ENCODE measurements at regions not wholly inside any gene's neighbourhood (a gene's known extent, or its start where the extent isn't known, plus 50 kb on each side); places are given as distances from the start of the nearest gene placed in this dataset.
"Not testable (repeated sequence)": the region's sequence is repeated elsewhere in the genome, so short reads cannot be mapped to it uniquely, and the experiment has no call there.

DNA sequence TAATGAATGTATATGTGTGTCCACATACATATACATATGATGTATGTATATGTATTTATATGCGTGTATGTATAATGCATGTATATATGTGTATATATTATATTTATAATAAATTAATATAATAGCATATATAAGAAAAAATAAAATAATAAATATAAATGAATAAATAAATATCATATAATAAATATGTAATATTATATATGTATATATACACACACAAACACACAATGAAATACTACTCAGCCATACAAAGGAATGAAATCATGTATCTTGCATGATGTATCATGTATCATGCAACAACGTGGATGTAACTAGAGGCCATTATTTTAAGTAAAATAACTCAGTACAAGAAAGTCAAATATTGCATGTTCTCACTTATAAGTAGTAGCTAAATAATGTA, 788.7 kb upstream of the CHORDC1 start:
- H3K9me3 Mint-ChIP-seq: peaks cover 9 to 34% (median 20%) of the 10 kb centered on the region in 3 donors
- H3K4me1 Mint-ChIP-seq: no peaks in the 10 kb centered on the region
- POLR2A ChIA-PET: no interaction called here
- H3K4me3 ChIP-seq (ENCODE audit: control insufficient read depth in 1 of 2, extremely low read depth in 1 of 2, low read length in 1 of 2): no peak overlapping the region
- ATAC-seq (replicated peaks in 1 of 4): no peak
- no peaks in the 10 kb centered on the region for H3K9me3 ChIP-seq
- H3K4me1 ChIP-seq (ENCODE audit: control insufficient read depth in 1 of 2, extremely low read depth in 1 of 2, insufficient read depth in 2 of 2, low read length in 2 of 2): no peaks in the 10 kb centered on the region
- WGBS (ENCODE audit: insufficient coverage): no CpG with 5 or more reads among the region's 2 CpGs
- CTCF ChIA-PET: interaction anchor here in 1 of 2 donors (0.6 kb wide), 1 partner anchor 8 kb away, joined by 5 read pairs; no protein-coding TSS in a partner anchor
- H3K36me3 ChIP-seq (ENCODE audit: control insufficient read depth in 2 of 2, extremely low read depth in 1 of 2, insufficient read depth in 1 of 2, low read length in 1 of 2): no peaks in the 10 kb centered on the region
- no peaks in the 10 kb centered on the region for H3K27me3 Mint-ChIP-seq
- H3K27me3 ChIP-seq (replicated peaks in 1 of 2; ENCODE audit: control insufficient read depth in 2 of 2, extremely low read depth in 1 of 2, insufficient read depth in 2 of 2, low read length in 1 of 2): no peaks in the 10 kb centered on the region
- no peak for DNase-seq
- H3K27ac ChIP-seq (ENCODE audit: low read length): no peak overlapping the region
- H3K4me3 Mint-ChIP-seq: no peak overlapping the region
- H3K36me3 Mint-ChIP-seq: no peaks in the 10 kb centered on the region
- H3K27ac Mint-ChIP-seq: no peak overlapping the region

DNA sequence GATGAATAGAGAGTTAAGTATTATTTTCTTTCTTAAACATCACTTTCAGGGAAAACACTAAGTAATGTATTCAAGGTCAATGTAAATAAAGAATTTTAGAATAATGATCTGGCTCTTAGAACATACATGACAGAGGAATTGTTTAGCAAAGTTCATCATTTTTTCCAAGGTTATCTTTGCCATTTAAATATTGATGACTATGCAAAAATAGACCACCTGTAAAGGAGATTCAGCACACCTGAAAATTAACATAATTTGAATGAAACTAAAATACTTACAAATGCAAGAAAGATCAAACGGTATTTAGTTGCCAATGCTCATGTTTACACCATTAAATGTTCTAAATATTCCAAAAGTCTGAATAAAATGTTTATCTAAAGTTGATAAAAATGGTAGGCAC, 782.6 kb upstream of the CHORDC1 start:
- H3K27me3 Mint-ChIP-seq: no peaks in the 10 kb centered on the region
- ChIA-PET POLR2A (no interaction called here), CTCF (no interaction called here)
- Histone ChIP-seq H3K27ac (ENCODE audit: low read length) (no peak overlapping the region), H3K9me3 (no peaks in the 10 kb centered on the region), H3K27me3 (replicated peaks in 1 of 2; ENCODE audit: control insufficient read depth in 2 of 2, extremely low read depth in 1 of 2, insufficient read depth in 2 of 2, low read length in 1 of 2) (no peaks in the 10 kb centered on the region), H3K4me1 (ENCODE audit: control insufficient read depth in 1 of 2, extremely low read depth in 1 of 2, insufficient read depth in 2 of 2, low read length in 2 of 2) (no peaks in the 10 kb centered on the region), H3K4me3 (ENCODE audit: control insufficient read depth in 1 of 2, extremely low read depth in 1 of 2, low read length in 1 of 2) (no peak overlapping the region), H3K36me3 (ENCODE audit: control insufficient read depth in 2 of 2, extremely low read depth in 1 of 2, insufficient read depth in 1 of 2, low read length in 1 of 2) (no peaks in the 10 kb centered on the region)
- H3K27ac Mint-ChIP-seq: no peak overlapping the region
- WGBS (ENCODE audit: insufficient coverage): no CpG with 5 or more reads among the region's 1 CpG
- H3K4me1 Mint-ChIP-seq: no peaks in the 10 kb centered on the region
- DNase-seq: no peak
- no peak overlapping the region for H3K4me3 Mint-ChIP-seq
- no peaks in the 10 kb centered on the region for H3K36me3 Mint-ChIP-seq
- peaks cover 13 to 19% (median 17%) of the 10 kb centered on the region in 3 donors for H3K9me3 Mint-ChIP-seq
- no peak for ATAC-seq (replicated peaks in 1 of 4)

DNA sequence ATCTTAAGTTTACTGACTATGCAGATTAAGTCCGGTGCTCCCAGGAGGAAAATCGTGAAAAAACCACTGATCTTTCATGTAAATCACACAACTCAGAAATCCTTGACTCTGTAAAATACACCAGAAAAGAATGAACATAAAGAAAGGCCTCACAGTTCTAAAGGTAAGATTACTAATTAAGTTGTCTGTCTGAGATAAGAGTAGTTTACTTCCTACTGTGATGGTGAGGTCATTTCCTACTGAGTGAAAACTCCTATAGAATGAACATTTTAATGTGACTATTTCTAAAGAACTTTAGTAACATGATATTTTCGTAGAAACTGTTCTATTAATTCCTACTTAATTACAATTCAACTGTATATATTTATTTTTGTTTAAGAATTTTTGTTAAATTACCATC, 774.4 kb upstream of the CHORDC1 start:
- POLR2A ChIA-PET: no interaction called here
- no peak for DNase-seq

DNA sequence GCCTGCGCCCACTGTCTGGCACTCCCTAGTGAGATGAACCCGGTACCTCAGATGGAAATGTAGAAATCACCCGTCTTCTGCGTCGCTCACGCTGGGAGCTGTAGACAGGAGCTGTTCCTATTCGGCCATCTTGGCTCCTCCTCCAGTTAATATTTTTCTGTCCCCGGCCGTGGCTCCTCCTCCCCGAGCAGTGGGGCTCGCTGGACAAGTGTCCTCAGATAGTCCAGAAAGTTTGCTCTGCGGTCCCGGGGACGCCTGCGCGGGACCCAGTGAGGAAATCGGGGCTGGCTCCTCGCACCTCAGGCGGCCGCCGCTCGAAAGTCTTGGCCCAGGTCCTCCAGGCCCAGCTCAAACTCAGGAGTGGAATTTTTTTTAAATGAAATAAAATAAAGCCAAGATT, 749.3 kb upstream of the CHORDC1 start:
- ATAC-seq (replicated peaks in 1 of 4); H3K4me1 ChIP-seq (ENCODE audit: control insufficient read depth in 1 of 2, extremely low read depth in 1 of 2, insufficient read depth in 2 of 2, low read length in 2 of 2); H3K4me3 ChIP-seq (ENCODE audit: control insufficient read depth in 1 of 2, extremely low read depth in 1 of 2, low read length in 1 of 2); DNase-seq; H3K36me3 Mint-ChIP-seq; H3K27me3 Mint-ChIP-seq; H3K9me3 ChIP-seq; CTCF ChIA-PET; H3K27ac ChIP-seq (ENCODE audit: low read length); H3K27ac Mint-ChIP-seq; POLR2A ChIA-PET; H3K27me3 ChIP-seq (replicated peaks in 1 of 2; ENCODE audit: control insufficient read depth in 2 of 2, extremely low read depth in 1 of 2, insufficient read depth in 2 of 2, low read length in 1 of 2); H3K4me3 Mint-ChIP-seq; H3K4me1 Mint-ChIP-seq; H3K36me3 ChIP-seq (ENCODE audit: control insufficient read depth in 2 of 2, extremely low read depth in 1 of 2, insufficient read depth in 1 of 2, low read length in 1 of 2): not testable (repeated sequence)
- 93% methylated on average over 3 of the region's 22 CpGs for WGBS (ENCODE audit: insufficient coverage)
- peaks cover 0 to 18% (median 8%) of the 10 kb centered on the region in 3 donors for H3K9me3 Mint-ChIP-seq

More for the DNA sequence above, 774.4 kb upstream of the CHORDC1 start:
- no peaks in the 10 kb centered on the region for H3K36me3 Mint-ChIP-seq
- H3K27me3 Mint-ChIP-seq: no peaks in the 10 kb centered on the region
- no peak overlapping the region for H3K27ac Mint-ChIP-seq
- Histone ChIP-seq H3K4me3 (ENCODE audit: control insufficient read depth in 1 of 2, extremely low read depth in 1 of 2, low read length in 1 of 2) (no peak overlapping the region), H3K9me3 (no peaks in the 10 kb centered on the region), H3K36me3 (ENCODE audit: control insufficient read depth in 2 of 2, extremely low read depth in 1 of 2, insufficient read depth in 1 of 2, low read length in 1 of 2) (no peaks in the 10 kb centered on the region), H3K4me1 (ENCODE audit: control insufficient read depth in 1 of 2, extremely low read depth in 1 of 2, insufficient read depth in 2 of 2, low read length in 2 of 2) (no peaks in the 10 kb centered on the region), H3K27me3 (replicated peaks in 1 of 2; ENCODE audit: control insufficient read depth in 2 of 2, extremely low read depth in 1 of 2, insufficient read depth in 2 of 2, low read length in 1 of 2) (no peaks in the 10 kb centered on the region), H3K27ac (ENCODE audit: low read length) (no peak overlapping the region)
- CTCF ChIA-PET: no interaction called here
- ATAC-seq (replicated peaks in 1 of 4): no peak
- no peak overlapping the region for H3K4me3 Mint-ChIP-seq
- peaks cover 0 to 9% (median 3%) of the 10 kb centered on the region in 3 donors for H3K9me3 Mint-ChIP-seq
- H3K4me1 Mint-ChIP-seq: no peaks in the 10 kb centered on the region
- no CpG with 5 or more reads among the region's 3 CpGs for WGBS (ENCODE audit: insufficient coverage)

DNA sequence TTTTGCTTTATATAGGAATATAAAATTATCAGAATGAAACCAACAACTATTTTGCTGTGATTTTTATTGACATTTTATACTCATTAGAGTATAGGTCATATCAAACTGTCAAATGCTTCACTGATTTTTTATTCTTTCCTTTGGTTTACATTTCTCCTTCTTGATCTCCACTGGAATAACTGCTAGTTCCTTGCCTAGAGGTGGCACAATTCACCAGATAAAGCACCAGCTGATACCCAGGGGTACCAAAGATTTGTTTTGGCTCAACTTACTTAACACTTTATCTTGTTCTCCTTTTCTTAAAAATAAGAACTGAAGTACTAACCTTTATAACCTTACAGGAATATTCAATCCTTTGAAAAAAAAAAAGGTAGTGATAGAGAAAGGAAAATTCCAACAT, 725.1 kb upstream of the CHORDC1 start:
- Mint-ChIP-seq H3K9me3 (peaks cover 3 to 5% (median 4%) of the 10 kb centered on the region in 3 donors), H3K27me3 (no peaks in the 10 kb centered on the region), H3K27ac (no peak overlapping the region), H3K4me1 (no peaks in the 10 kb centered on the region), H3K36me3 (no peaks in the 10 kb centered on the region), H3K4me3 (no peak overlapping the region)
- Histone ChIP-seq H3K27me3 (replicated peaks in 1 of 2; ENCODE audit: control insufficient read depth in 2 of 2, extremely low read depth in 1 of 2, insufficient read depth in 2 of 2, low read length in 1 of 2) (no peaks in the 10 kb centered on the region), H3K9me3 (no peaks in the 10 kb centered on the region), H3K4me3 (ENCODE audit: control insufficient read depth in 1 of 2, extremely low read depth in 1 of 2, low read length in 1 of 2) (no peak overlapping the region), H3K4me1 (ENCODE audit: control insufficient read depth in 1 of 2, extremely low read depth in 1 of 2, insufficient read depth in 2 of 2, low read length in 2 of 2) (no peaks in the 10 kb centered on the region), H3K27ac (ENCODE audit: low read length) (no peak overlapping the region), H3K36me3 (ENCODE audit: control insufficient read depth in 2 of 2, extremely low read depth in 1 of 2, insufficient read depth in 1 of 2, low read length in 1 of 2) (no peaks in the 10 kb centered on the region)
- ChIA-PET CTCF (no interaction called here), POLR2A (no interaction called here)
- DNase-seq: no peak
- ATAC-seq (replicated peaks in 1 of 4): no peak

DNA sequence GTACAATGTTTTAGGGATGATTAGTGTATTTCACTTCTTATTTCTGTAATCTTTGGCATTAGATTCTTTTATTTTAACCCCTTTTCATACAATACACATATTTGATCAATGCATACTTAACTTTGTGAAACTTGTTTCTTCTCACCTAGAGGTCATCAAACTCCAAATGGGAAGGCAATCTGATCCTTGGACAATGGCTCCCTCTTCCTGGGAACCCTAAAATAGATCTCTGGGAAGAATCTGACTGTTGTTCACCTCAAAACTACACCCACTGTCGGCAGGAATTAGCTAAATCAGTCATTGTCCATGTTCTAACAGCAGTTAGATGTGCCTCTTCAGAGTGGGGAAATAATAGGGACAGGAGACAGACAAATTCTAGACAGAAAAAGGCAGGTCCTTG, 707.4 kb upstream of the CHORDC1 start:
- H3K27ac Mint-ChIP-seq: no peak overlapping the region
- no peak for ATAC-seq (replicated peaks in 1 of 4)
- WGBS (ENCODE audit: insufficient coverage): no CpG with 5 or more reads among the region's 1 CpG

DNA sequence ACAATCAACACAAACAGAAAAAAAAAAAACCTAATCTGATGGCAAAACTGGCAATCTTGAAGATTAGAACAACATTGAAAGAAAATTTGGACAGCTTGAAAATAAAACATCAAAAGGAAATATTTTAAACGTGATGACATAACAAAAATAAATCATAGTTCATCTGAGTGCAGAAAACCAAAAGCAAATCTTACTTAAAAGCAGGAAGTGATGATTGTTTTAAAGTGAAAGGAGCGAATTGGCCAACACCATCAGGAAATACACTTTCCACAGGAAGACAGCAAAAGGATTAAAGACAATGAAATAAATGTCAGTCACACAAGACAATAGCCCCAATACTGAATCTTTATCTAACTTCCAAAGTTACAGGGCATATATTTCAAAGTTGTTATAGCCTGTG, 696.5 kb upstream of the CHORDC1 start:
- Mint-ChIP-seq H3K4me3 (no peak overlapping the region), H3K9me3 (peaks cover 4 to 9% (median 7%) of the 10 kb centered on the region in 3 donors), H3K27ac (no peak overlapping the region), H3K36me3 (no peaks in the 10 kb centered on the region), H3K27me3 (no peaks in the 10 kb centered on the region), H3K4me1 (no peaks in the 10 kb centered on the region)
- ChIA-PET POLR2A (no interaction called here), CTCF (no interaction called here)
- Histone ChIP-seq H3K36me3 (ENCODE audit: control insufficient read depth in 2 of 2, extremely low read depth in 1 of 2, insufficient read depth in 1 of 2, low read length in 1 of 2) (no peaks in the 10 kb centered on the region), H3K4me3 (ENCODE audit: control insufficient read depth in 1 of 2, extremely low read depth in 1 of 2, low read length in 1 of 2) (no peak overlapping the region), H3K9me3 (no peaks in the 10 kb centered on the region), H3K4me1 (ENCODE audit: control insufficient read depth in 1 of 2, extremely low read depth in 1 of 2, insufficient read depth in 2 of 2, low read length in 2 of 2) (no peaks in the 10 kb centered on the region), H3K27me3 (replicated peaks in 1 of 2; ENCODE audit: control insufficient read depth in 2 of 2, extremely low read depth in 1 of 2, insufficient read depth in 2 of 2, low read length in 1 of 2) (no peaks in the 10 kb centered on the region), H3K27ac (ENCODE audit: low read length) (no peak overlapping the region)
- no CpG with 5 or more reads among the region's 2 CpGs for WGBS (ENCODE audit: insufficient coverage)
- DNase-seq (no peak), ATAC-seq (replicated peaks in 1 of 4) (no peak)

More for the DNA sequence above, 707.4 kb upstream of the CHORDC1 start:
- Mint-ChIP-seq H3K4me1 (no peaks in the 10 kb centered on the region), H3K9me3 (peaks cover 6 to 17% (median 15%) of the 10 kb centered on the region in 3 donors), H3K4me3 (no peak overlapping the region), H3K36me3 (no peaks in the 10 kb centered on the region), H3K27me3 (no peaks in the 10 kb centered on the region)
- Histone ChIP-seq H3K4me3 (ENCODE audit: control insufficient read depth in 1 of 2, extremely low read depth in 1 of 2, low read length in 1 of 2) (no peak overlapping the region), H3K36me3 (ENCODE audit: control insufficient read depth in 2 of 2, extremely low read depth in 1 of 2, insufficient read depth in 1 of 2, low read length in 1 of 2) (no peaks in the 10 kb centered on the region), H3K4me1 (ENCODE audit: control insufficient read depth in 1 of 2, extremely low read depth in 1 of 2, insufficient read depth in 2 of 2, low read length in 2 of 2) (no peaks in the 10 kb centered on the region), H3K27me3 (replicated peaks in 1 of 2; ENCODE audit: control insufficient read depth in 2 of 2, extremely low read depth in 1 of 2, insufficient read depth in 2 of 2, low read length in 1 of 2) (no peaks in the 10 kb centered on the region), H3K27ac (ENCODE audit: low read length) (no peak overlapping the region), H3K9me3 (no peaks in the 10 kb centered on the region)
- DNase-seq: no peak
- ChIA-PET CTCF (no interaction called here), POLR2A (no interaction called here)
